ENCODE measurements at regions not wholly inside any gene's neighbourhood (a gene's known extent, or its start where the extent isn't known, plus 50 kb on each side); places are given as distances from the start of the nearest gene placed in this dataset.

GRCh38 chr2:167420211-167420610, 531.9 kb downstream of the XIRP2 start:
- Histone ChIP-seq H3K4me1 (ENCODE audit: control extremely low read depth in 1 of 4, control insufficient read depth in 4 of 4, insufficient read depth in 4 of 4, low read length in 3 of 4) (no peaks in the 10 kb centered on the region), H3K27me3 (replicated peaks in 2 of 5; ENCODE audit: control insufficient read depth in 4 of 5, insufficient read depth in 5 of 5, low read length in 4 of 5) (peaks cover 0 to 69% (median 8%) of the 10 kb centered on the region in 5 experiments)
- CTCF ChIA-PET: interaction anchor here (1.1 kb wide), 1 partner anchor 9 kb away, joined by 4 read pairs; no protein-coding TSS in a partner anchor

GRCh38 chr2:167415068-167415467, 526.8 kb downstream of the XIRP2 start:
- peaks cover 0 to 33% (median 2%) of the 10 kb centered on the region in 5 experiments for H3K27me3 ChIP-seq (replicated peaks in 2 of 5; ENCODE audit: control insufficient read depth in 4 of 5, insufficient read depth in 5 of 5, low read length in 4 of 5)
- ChIA-PET POLR2A (no interaction called here), CTCF (no interaction called here)

More at GRCh38 chr2:167420211-167420610, 531.9 kb downstream of the XIRP2 start:
- Histone ChIP-seq H3K27ac (ENCODE audit: insufficient read depth in 1 of 2, low read depth in 1 of 2, low read length in 2 of 2, poor library complexity in 1 of 2, severe bottlenecking in 2 of 2) (no peak overlapping the region), H3K4me3 (ENCODE audit: control insufficient read depth in 1 of 7, extremely low read depth in 1 of 7, insufficient read depth in 4 of 7, low read depth in 2 of 7, low read length in 6 of 7) (no peak overlapping the region), H3K36me3 (ENCODE audit: control insufficient read depth in 4 of 4, insufficient read depth in 4 of 4, low read length in 3 of 4) (no peaks in the 10 kb centered on the region), H3K9me3 (ENCODE audit: control extremely low read depth in 1 of 5, control insufficient read depth in 4 of 5, insufficient read depth in 2 of 5, low read depth in 1 of 5, low read length in 4 of 5) (peaks cover 0 to 3% (median 0%) of the 10 kb centered on the region in 5 experiments)
- DNase-seq: no peak
- POLR2A ChIA-PET: no interaction called here
- WGBS (ENCODE audit: insufficient coverage): 90% methylated on average over 1 of the region's 2 CpGs

GRCh38 chr2:167411367-167411766, 523.1 kb downstream of the XIRP2 start:
- H3K36me3 ChIP-seq (ENCODE audit: control insufficient read depth in 4 of 4, insufficient read depth in 4 of 4, low read length in 3 of 4): no peaks in the 10 kb centered on the region
- H3K4me3 ChIP-seq (ENCODE audit: control insufficient read depth in 1 of 7, extremely low read depth in 1 of 7, insufficient read depth in 4 of 7, low read depth in 2 of 7, low read length in 6 of 7): no peak overlapping the region
- CTCF ChIA-PET: interaction anchor here (0.6 to 1.1 kb wide), 4 partner anchors 54 to 872 kb away, joined by 3 read pairs; no protein-coding TSS in a partner anchor
- POLR2A ChIA-PET: no interaction called here
- peaks cover 0 to 9% (median 0%) of the 10 kb centered on the region in 5 experiments for H3K27me3 ChIP-seq (replicated peaks in 2 of 5; ENCODE audit: control insufficient read depth in 4 of 5, insufficient read depth in 5 of 5, low read length in 4 of 5)
- no peak overlapping the region for H3K27ac ChIP-seq (ENCODE audit: insufficient read depth in 1 of 2, low read depth in 1 of 2, low read length in 2 of 2, poor library complexity in 1 of 2, severe bottlenecking in 2 of 2)
- peak; percentile 11 to 40 (median 37) for DNase-seq
- no peaks in the 10 kb centered on the region for H3K4me1 ChIP-seq (ENCODE audit: control extremely low read depth in 1 of 4, control insufficient read depth in 4 of 4, insufficient read depth in 4 of 4, low read length in 3 of 4)
- peaks cover 0 to 9% (median 0%) of the 10 kb centered on the region in 5 experiments for H3K9me3 ChIP-seq (ENCODE audit: control extremely low read depth in 1 of 5, control insufficient read depth in 4 of 5, insufficient read depth in 2 of 5, low read depth in 1 of 5, low read length in 4 of 5)

More at GRCh38 chr2:167415068-167415467, 526.8 kb downstream of the XIRP2 start:
- Histone ChIP-seq H3K36me3 (ENCODE audit: control insufficient read depth in 4 of 4, insufficient read depth in 4 of 4, low read length in 3 of 4) (no peaks in the 10 kb centered on the region), H3K9me3 (ENCODE audit: control extremely low read depth in 1 of 5, control insufficient read depth in 4 of 5, insufficient read depth in 2 of 5, low read depth in 1 of 5, low read length in 4 of 5) (peaks cover 0 to 6% (median 0%) of the 10 kb centered on the region in 5 experiments), H3K4me3 (ENCODE audit: control insufficient read depth in 1 of 7, extremely low read depth in 1 of 7, insufficient read depth in 4 of 7, low read depth in 2 of 7, low read length in 6 of 7) (no peak overlapping the region), H3K4me1 (ENCODE audit: control extremely low read depth in 1 of 4, control insufficient read depth in 4 of 4, insufficient read depth in 4 of 4, low read length in 3 of 4) (no peaks in the 10 kb centered on the region), H3K27ac (ENCODE audit: insufficient read depth in 1 of 2, low read depth in 1 of 2, low read length in 2 of 2, poor library complexity in 1 of 2, severe bottlenecking in 2 of 2) (no peak overlapping the region)
- no peak for DNase-seq

- ChIA-PET CTCF (no interaction called here), POLR2A (no interaction called here)
- H3K27me3 ChIP-seq (replicated peaks in 2 of 5; ENCODE audit: control insufficient read depth in 4 of 5, insufficient read depth in 5 of 5, low read length in 4 of 5): no peaks in the 10 kb centered on the region
- no peaks in the 10 kb centered on the region for H3K4me1 ChIP-seq (ENCODE audit: control extremely low read depth in 1 of 4, control insufficient read depth in 4 of 4, insufficient read depth in 4 of 4, low read length in 3 of 4)
- H3K36me3 ChIP-seq (ENCODE audit: control insufficient read depth in 4 of 4, insufficient read depth in 4 of 4, low read length in 3 of 4): no peaks in the 10 kb centered on the region
- H3K27ac ChIP-seq (ENCODE audit: insufficient read depth in 1 of 2, low read depth in 1 of 2, low read length in 2 of 2, poor library complexity in 1 of 2, severe bottlenecking in 2 of 2): no peak overlapping the region
- H3K4me3 ChIP-seq (ENCODE audit: control insufficient read depth in 1 of 7, extremely low read depth in 1 of 7, insufficient read depth in 4 of 7, low read depth in 2 of 7, low read length in 6 of 7): no peak overlapping the region
- peaks cover 0 to 6% (median 0%) of the 10 kb centered on the region in 5 experiments for H3K9me3 ChIP-seq (ENCODE audit: control extremely low read depth in 1 of 5, control insufficient read depth in 4 of 5, insufficient read depth in 2 of 5, low read depth in 1 of 5, low read length in 4 of 5)
- 80% methylated on average over 3 of the region's 4 CpGs for WGBS (ENCODE audit: insufficient coverage)
- DNase-seq: no peak
Measured at GRCh38 chr2:167406558-167406957, 518.3 kb downstream of the XIRP2 start.

- WGBS (ENCODE audit: insufficient coverage): 100% methylated on average over 1 of the region's 6 CpGs
- ChIA-PET CTCF (no interaction called here), POLR2A (no interaction called here)
- Histone ChIP-seq H3K4me1 (ENCODE audit: control extremely low read depth in 1 of 4, control insufficient read depth in 4 of 4, insufficient read depth in 4 of 4, low read length in 3 of 4) (no peaks in the 10 kb centered on the region), H3K27ac (ENCODE audit: insufficient read depth in 1 of 2, low read depth in 1 of 2, low read length in 2 of 2, poor library complexity in 1 of 2, severe bottlenecking in 2 of 2) (no peak overlapping the region), H3K4me3 (ENCODE audit: control insufficient read depth in 1 of 7, extremely low read depth in 1 of 7, insufficient read depth in 4 of 7, low read depth in 2 of 7, low read length in 6 of 7) (no peak overlapping the region), H3K27me3 (replicated peaks in 2 of 5; ENCODE audit: control insufficient read depth in 4 of 5, insufficient read depth in 5 of 5, low read length in 4 of 5) (no peaks in the 10 kb centered on the region), H3K36me3 (ENCODE audit: control insufficient read depth in 4 of 4, insufficient read depth in 4 of 4, low read length in 3 of 4) (no peaks in the 10 kb centered on the region), H3K9me3 (ENCODE audit: control extremely low read depth in 1 of 5, control insufficient read depth in 4 of 5, insufficient read depth in 2 of 5, low read depth in 1 of 5, low read length in 4 of 5) (peaks cover 0 to 6% (median 0%) of the 10 kb centered on the region in 5 experiments)
- no peak for DNase-seq
Measured at GRCh38 chr2:167404627-167405284, 516.5 kb downstream of the XIRP2 start.

- Histone ChIP-seq H3K36me3 (ENCODE audit: control insufficient read depth in 4 of 4, insufficient read depth in 4 of 4, low read length in 3 of 4) (no peaks in the 10 kb centered on the region), H3K27me3 (replicated peaks in 2 of 5; ENCODE audit: control insufficient read depth in 4 of 5, insufficient read depth in 5 of 5, low read length in 4 of 5) (no peaks in the 10 kb centered on the region), H3K4me3 (ENCODE audit: control insufficient read depth in 1 of 7, extremely low read depth in 1 of 7, insufficient read depth in 4 of 7, low read depth in 2 of 7, low read length in 6 of 7) (no peak overlapping the region), H3K9me3 (ENCODE audit: control extremely low read depth in 1 of 5, control insufficient read depth in 4 of 5, insufficient read depth in 2 of 5, low read depth in 1 of 5, low read length in 4 of 5) (peaks cover 0 to 6% (median 0%) of the 10 kb centered on the region in 5 experiments), H3K27ac (ENCODE audit: insufficient read depth in 1 of 2, low read depth in 1 of 2, low read length in 2 of 2, poor library complexity in 1 of 2, severe bottlenecking in 2 of 2) (no peak overlapping the region), H3K4me1 (ENCODE audit: control extremely low read depth in 1 of 4, control insufficient read depth in 4 of 4, insufficient read depth in 4 of 4, low read length in 3 of 4) (no peaks in the 10 kb centered on the region)
- POLR2A ChIA-PET: no interaction called here
- CTCF ChIA-PET: no interaction called here
- DNase-seq: no peak
Measured at GRCh38 chr2:167401309-167401708, 513.0 kb downstream of the XIRP2 start.

GRCh38 chr2:167400546-167400945, 512.3 kb downstream of the XIRP2 start:
- H3K9me3 ChIP-seq (ENCODE audit: control extremely low read depth in 1 of 5, control insufficient read depth in 4 of 5, insufficient read depth in 2 of 5, low read depth in 1 of 5, low read length in 4 of 5): peaks cover 0 to 6% (median 0%) of the 10 kb centered on the region in 5 experiments
- no peak for DNase-seq
- CTCF ChIA-PET: no interaction called here
- H3K27me3 ChIP-seq (replicated peaks in 2 of 5; ENCODE audit: control insufficient read depth in 4 of 5, insufficient read depth in 5 of 5, low read length in 4 of 5): no peaks in the 10 kb centered on the region
- H3K4me3 ChIP-seq (ENCODE audit: control insufficient read depth in 1 of 7, extremely low read depth in 1 of 7, insufficient read depth in 4 of 7, low read depth in 2 of 7, low read length in 6 of 7): no peak overlapping the region
- H3K27ac ChIP-seq (ENCODE audit: insufficient read depth in 1 of 2, low read depth in 1 of 2, low read length in 2 of 2, poor library complexity in 1 of 2, severe bottlenecking in 2 of 2): no peak overlapping the region
- H3K4me1 ChIP-seq (ENCODE audit: control extremely low read depth in 1 of 4, control insufficient read depth in 4 of 4, insufficient read depth in 4 of 4, low read length in 3 of 4): no peaks in the 10 kb centered on the region
- WGBS (ENCODE audit: insufficient coverage): 100% methylated on average over 1 of the region's 2 CpGs
- H3K36me3 ChIP-seq (ENCODE audit: control insufficient read depth in 4 of 4, insufficient read depth in 4 of 4, low read length in 3 of 4): no peaks in the 10 kb centered on the region
- POLR2A ChIA-PET: no interaction called here
